H1 (cell line): ENCODE measurements at regions not wholly inside any gene's neighbourhood (a gene's known extent, or its start where the extent isn't known, plus 50 kb on each side); places are given as distances from the start of the nearest gene placed in this dataset.

Experiments
- CTCF ChIA-PET: fragments of 300-600 bp; sonication (Branson Sonifier 250); formaldehyde crosslinking; loops from one replicate; lab custom pipeline; 2021; ENCODE audit not compliant: partially characterized antibody; lab: Charles Lee
- POLR2A ChIA-PET: fragments of 300-600 bp; sonication (Branson Sonifier 250); formaldehyde crosslinking; loops from one replicate; lab custom pipeline; 2021; ENCODE audit warnings: inconsistent platforms; ENCODE audit not compliant: partially characterized antibody; lab: Charles Lee
- DNase-seq, 2 experiments: peaks; one replicate each; pipeline versions ENCODE4 v3.0.0 to v3.0.0-alpha.2; 2010 to 2022; ENCODE audit warnings: low spot score in 2 of 2, low read depth in 1 of 2, mixed read lengths in 1 of 2
- FAIRE-seq: peaks from 2 replicates; lab custom pipeline; 2011; peaks lifted over from hg19 to GRCh38; lab: Jason Lieb, UNC
- H2AFZ ChIP-seq: 2 replicates; pipeline ENCODE4 v1.8.1; 2012; ENCODE audit warnings: low read length, inconsistent platforms
- H2AK5ac ChIP-seq: 2 replicates; pipeline ENCODE4 v1.6.1; 2013; ENCODE audit warnings: low read depth, low read length
- H2BK120ac ChIP-seq: replicated peaks from 2 replicates; pipeline ENCODE3; 2013; ENCODE audit warnings: low read depth, low read length, inconsistent platforms
- H2BK12ac ChIP-seq: 2 replicates; pipeline ENCODE4 v1.6.1; 2013; ENCODE audit warnings: low read depth, low read length
- H2BK15ac ChIP-seq: 2 replicates; pipeline ENCODE4 v1.6.1; 2013; ENCODE audit warnings: low read length
- H2BK20ac ChIP-seq: 2 replicates; pipeline ENCODE4 v1.6.1; 2013; ENCODE audit warnings: low read length
- H2BK5ac ChIP-seq: 2 replicates; pipeline ENCODE4 v1.6.1; 2013; ENCODE audit warnings: low read depth, low read length
- H3K14ac ChIP-seq: 2 replicates; pipeline ENCODE4 v1.6.1; 2013; ENCODE audit warnings: inconsistent platforms; ENCODE audit not compliant: insufficient read length
- H3K18ac ChIP-seq: 2 replicates; pipeline ENCODE4 v1.6.1; 2013; ENCODE audit warnings: low read length; ENCODE audit errors: extremely low read depth
- H3K23ac ChIP-seq: 2 replicates; pipeline ENCODE4 v1.6.1; 2013; ENCODE audit warnings: inconsistent platforms; ENCODE audit not compliant: insufficient read length
- H3K23me2 ChIP-seq: 2 replicates; pipeline ENCODE4 v1.6.1; 2013; ENCODE audit warnings: low read depth, low read length
- H3K27ac ChIP-seq: 2 replicates; pipeline ENCODE4 v1.6.1; 2011; ENCODE audit warnings: low read depth, low read length, inconsistent platforms
- H3K27me3 ChIP-seq, 4 experiments: replicated peaks in 1 of 4; 1 replicate in 1 of 4; 2 replicates in 3 of 4; pipeline versions ENCODE4 v1.6.1 to v1.8.1; 2011 to 2013; ENCODE audit warnings: low read length in 3 of 4, mild to moderate bottlenecking in 3 of 4, inconsistent platforms in 2 of 4, mixed read lengths in 2 of 4, moderate library complexity in 1 of 4; ENCODE audit not compliant: control insufficient read depth in 3 of 4, insufficient read depth in 3 of 4; ENCODE audit errors: extremely low read depth in 1 of 4
- H3K36me3 ChIP-seq, 4 experiments: 2 replicates each; pipeline versions ENCODE4 v1.6.1 to v1.8.1; 2011 to 2013; ENCODE audit warnings: mild to moderate bottlenecking in 4 of 4, low read length in 3 of 4, moderate library complexity in 2 of 4, control low read depth in 1 of 4, inconsistent platforms in 1 of 4; ENCODE audit not compliant: insufficient read depth in 4 of 4, control insufficient read depth in 2 of 4
- H3K4ac ChIP-seq: replicated peaks from 2 replicates; pipeline ENCODE3; 2013; ENCODE audit warnings: low read length, low read depth, mixed read lengths, inconsistent platforms; ENCODE audit not compliant: insufficient read length
- H3K4me1 ChIP-seq, 4 experiments: replicated peaks in 1 of 4; 1 replicate in 1 of 4; 2 replicates in 3 of 4; pipeline versions ENCODE4 v1.6.1 to v1.8.1; 2011 to 2013; ENCODE audit warnings: low read length in 3 of 4, inconsistent platforms in 2 of 4, mixed read lengths in 1 of 4; ENCODE audit not compliant: insufficient read depth in 4 of 4, control insufficient read depth in 3 of 4
- H3K4me2 ChIP-seq, 2 experiments: 2 replicates each; pipeline versions ENCODE4 v1.6.1 to v1.8.1; 2011 to 2013; ENCODE audit warnings: low read depth in 2 of 2, low read length in 2 of 2, control low read depth in 1 of 2, inconsistent platforms in 1 of 2, mild to moderate bottlenecking in 1 of 2; ENCODE audit not compliant: insufficient read depth in 1 of 2
- H3K4me3 ChIP-seq, 4 experiments: fragments of 200-600, 300-600 bp in 1 of 4; sonication (generic), shearing (Covaris generic), sonication (Bioruptor Twin) in 1 of 4; 2 replicates each; pipeline versions ENCODE4 v1.5.1 to v1.8.1; 2011 to 2016; ENCODE audit warnings: low read length in 4 of 4, low read depth in 3 of 4, control low read depth in 2 of 4, inconsistent platforms in 2 of 4, mild to moderate bottlenecking in 2 of 4, mixed read lengths in 1 of 4, moderate library complexity in 1 of 4; ENCODE audit not compliant: insufficient read depth in 2 of 4; ENCODE audit errors: extremely low read depth in 1 of 4
- H3K56ac ChIP-seq: replicated peaks from 2 replicates; pipeline ENCODE3; 2013; ENCODE audit warnings: low read depth, mild to moderate bottlenecking, mixed read lengths, low read length, inconsistent platforms; ENCODE audit not compliant: insufficient read length
- H3K79me1 ChIP-seq: 2 replicates; pipeline ENCODE4 v1.6.1; 2013; ENCODE audit warnings: low read depth, low read length, control low read depth
- H3K79me2 ChIP-seq, 2 experiments: 2 replicates each; pipeline versions ENCODE4 v1.6.1 to v1.8.1; 2012 to 2013; ENCODE audit warnings: low read length in 2 of 2, mild to moderate bottlenecking in 2 of 2, inconsistent platforms in 1 of 2; ENCODE audit not compliant: insufficient read depth in 2 of 2, control insufficient read depth in 1 of 2
- H3K9ac ChIP-seq, 4 experiments: replicated peaks in 1 of 4; 1 replicate in 1 of 4; 2 replicates in 3 of 4; pipeline versions ENCODE4 v1.6.1 to v1.8.1; 2011 to 2013; ENCODE audit warnings: low read depth in 3 of 4, low read length in 3 of 4, control low read depth in 2 of 4, mild to moderate bottlenecking in 2 of 4, moderate library complexity in 2 of 4, inconsistent platforms in 1 of 4; ENCODE audit errors: extremely low read depth in 1 of 4
- H3K9me3 ChIP-seq, 2 experiments: 2 replicates each; pipeline versions ENCODE4 v1.6.1 to v1.8.1; 2012 to 2013; ENCODE audit warnings: mild to moderate bottlenecking in 2 of 2, moderate library complexity in 2 of 2, control low read depth in 1 of 2, inconsistent platforms in 1 of 2, low read depth in 1 of 2, low read length in 1 of 2, mixed read lengths in 1 of 2; ENCODE audit not compliant: insufficient read depth in 2 of 2
- H4K20me1 ChIP-seq, 2 experiments: replicated peaks in 1 of 2; 2 replicates each; pipeline versions ENCODE3 to v1.8.1; 2011 to 2013; ENCODE audit warnings: inconsistent platforms in 2 of 2, low read length in 2 of 2, mild to moderate bottlenecking in 1 of 2; ENCODE audit not compliant: insufficient read depth in 2 of 2, control insufficient read depth in 1 of 2
- H4K5ac ChIP-seq: 2 replicates; pipeline ENCODE4 v1.6.1; 2013; ENCODE audit warnings: low read length, low read depth, mixed read lengths, inconsistent platforms; ENCODE audit not compliant: insufficient read length
- H4K8ac ChIP-seq: 2 replicates; pipeline ENCODE4 v1.8.0; 2013; ENCODE audit warnings: mild to moderate bottlenecking, moderate library complexity, low read length, inconsistent platforms; ENCODE audit not compliant: insufficient read depth; ENCODE audit errors: extremely low read depth
- H4K91ac ChIP-seq: replicated peaks from 2 replicates; pipeline ENCODE3; 2013; ENCODE audit warnings: low read length, mixed read lengths, inconsistent platforms; ENCODE audit not compliant: insufficient read length
- ATF2 ChIP-seq: IDR thresholded peaks from 2 replicates; pipeline ENCODE4 v1.6.1; 2012; ENCODE audit warnings: low read length, inconsistent platforms
- CBX5 ChIP-seq: fragments of 300-800, 300-1000 bp; sonication (generic); IDR thresholded peaks from 2 replicates; pipeline ENCODE4 v1.7.1; 2016; ENCODE audit warnings: antibody characterized with exemption, low read length, low read depth
- CBX8 ChIP-seq: fragments of 300-800, 300-1000 bp; sonication (generic); IDR thresholded peaks from 2 replicates; pipeline ENCODE4 v1.7.1; 2016; ENCODE audit warnings: low read depth, low read length, borderline replicate concordance
- EGR1 ChIP-seq: IDR thresholded peaks from 2 replicates; pipeline ENCODE4 v1.6.1; 2011; ENCODE audit warnings: low read depth, low read length, borderline replicate concordance
- KDM4A ChIP-seq: IDR thresholded peaks from one replicate; pipeline ENCODE4 v1.7.1; 2012; ENCODE audit warnings: low read depth, mild to moderate bottlenecking, moderate library complexity, low read length, inconsistent platforms; ENCODE audit not compliant: severe bottlenecking
- MAX ChIP-seq: IDR thresholded peaks from 2 replicates; pipeline ENCODE4 v1.6.1; 2012; ENCODE audit warnings: inconsistent platforms
- NANOG ChIP-seq: IDR thresholded peaks from 2 replicates; pipeline ENCODE4 v1.6.1; 2011; ENCODE audit warnings: low read length, low read depth, mild to moderate bottlenecking, inconsistent platforms; ENCODE audit not compliant: insufficient read depth, poor library complexity, severe bottlenecking
- PHF8 ChIP-seq: fragments of 200-600 bp; sonication (generic); conservative IDR thresholded peaks from 2 replicates; pipeline ENCODE4 v1.7.1; 2012; ENCODE audit warnings: low read depth, mild to moderate bottlenecking, inconsistent platforms, low read length, moderate library complexity
- SIX5 ChIP-seq: IDR thresholded peaks from 2 replicates; pipeline ENCODE4 v1.6.1; 2011; ENCODE audit warnings: mild to moderate bottlenecking, low read depth, low read length
- SP2 ChIP-seq: IDR thresholded peaks from 2 replicates; pipeline ENCODE4 v1.6.1; 2012; ENCODE audit warnings: mild to moderate bottlenecking, low read length, inconsistent platforms
- TAF1 ChIP-seq: IDR thresholded peaks from 2 replicates; pipeline ENCODE4 v1.6.1; 2011; ENCODE audit warnings: mild to moderate bottlenecking, low read depth, low read length
- ZNF274 ChIP-seq: IDR thresholded peaks from 2 replicates; pipeline ENCODE4 v1.7.0; 2012; ENCODE audit warnings: low read length, borderline replicate concordance; ENCODE audit errors: extremely low read depth
- WGBS, 2 experiments: shearing (Covaris generic) in 1 of 2; methylation state at CpG; one replicate each; pipeline versions ENCODE4 v1.1.6 to v1.1.7; 2013 to 2015; ENCODE audit warnings: low lambda C conversion rate in 2 of 2, mixed read lengths in 2 of 2, inconsistent platforms in 1 of 2, low coverage in 1 of 2, missing lambda C conversion rate in 1 of 2; ENCODE audit not compliant: insufficient replicate concordance in 2 of 2, insufficient coverage in 1 of 2, insufficient read length in 1 of 2; ENCODE audit errors: extremely low coverage in 1 of 2, missing lambda C conversion rate in 1 of 2; 5-methylcytosine and 5-hydroxymethylcytosine counted together
- TF ChIP-seq, protein P1 (sequence below): IDR thresholded peaks from 2 replicates; pipeline ENCODE4 v1.6.1; 2012; ENCODE audit warnings: inconsistent platforms

DNA sequence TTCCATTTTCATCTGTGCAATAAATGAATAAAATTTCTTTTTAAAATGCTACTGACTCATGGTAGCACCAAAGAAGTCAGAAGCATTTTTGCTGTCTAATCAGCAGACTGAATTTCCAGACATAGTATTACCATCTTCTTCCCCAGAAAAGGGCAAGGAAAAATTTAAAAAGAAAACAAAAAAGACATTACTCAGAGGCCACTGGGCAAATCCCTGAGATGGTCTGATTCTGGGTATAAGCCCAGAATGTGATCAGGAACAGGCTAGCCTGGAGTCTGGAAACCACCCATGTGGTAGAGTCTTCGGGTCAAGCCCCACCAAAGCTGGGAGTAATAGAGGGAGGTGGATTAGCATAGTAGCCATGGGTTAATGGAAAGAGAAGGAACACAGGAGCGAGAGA, 342.8 kb downstream of the FBXW7 start:
- Histone ChIP-seq H3K4ac (no peak overlapping the region), H2BK15ac (no peak overlapping the region), H3K23ac (no peak overlapping the region), H3K9ac (no peak overlapping the region), H3K56ac (no peak overlapping the region), H2BK5ac (no peak overlapping the region), H3K18ac (no peak overlapping the region), H4K5ac (no peak overlapping the region), H4K8ac (no peak overlapping the region), H3K27ac (no peak overlapping the region), H3K4me2 (no peak overlapping the region), H3K14ac (no peak overlapping the region), H2BK120ac (no peak overlapping the region), H2BK20ac (no peak overlapping the region), H3K4me3 (no peak overlapping the region), H2AFZ (no peak overlapping the region), H2AK5ac (no peak overlapping the region), H3K23me2 (no peaks in the 10 kb centered on the region), H3K9me3 (no peaks in the 10 kb centered on the region), H4K20me1 (no peaks in the 10 kb centered on the region), H3K79me2 (no peaks in the 10 kb centered on the region), H4K91ac (no peak overlapping the region), H3K27me3 (no peaks in the 10 kb centered on the region), H3K36me3 (no peaks in the 10 kb centered on the region), H3K79me1 (no peaks in the 10 kb centered on the region), H3K4me1 (no peaks in the 10 kb centered on the region), H2BK12ac (no peak overlapping the region)
- ChIA-PET CTCF (no interaction called here), POLR2A (no interaction called here)
- DNase-seq: no peak
- no peak for FAIRE-seq
- 88% methylated on average over 2 of the region's 2 CpGs; no CpG with 5 or more reads in 1 of the 2 experiments for WGBS, 2 experiments
- TF ChIP-seq EGR1: no peak
- no peak for TF ChIP-seq MAX
- no peak for TF ChIP-seq ZNF274
- TF ChIP-seq SIX5: no peak
- TF ChIP-seq SP2: no peak
- TF ChIP-seq CBX5: no peak
- TF ChIP-seq PHF8: no peak
- TF ChIP-seq NANOG: no peak
- TF ChIP-seq CBX8: no peak
- no peak for TF ChIP-seq KDM4A
- no peak for TF ChIP-seq TAF1
- TF ChIP-seq, protein P1, sequence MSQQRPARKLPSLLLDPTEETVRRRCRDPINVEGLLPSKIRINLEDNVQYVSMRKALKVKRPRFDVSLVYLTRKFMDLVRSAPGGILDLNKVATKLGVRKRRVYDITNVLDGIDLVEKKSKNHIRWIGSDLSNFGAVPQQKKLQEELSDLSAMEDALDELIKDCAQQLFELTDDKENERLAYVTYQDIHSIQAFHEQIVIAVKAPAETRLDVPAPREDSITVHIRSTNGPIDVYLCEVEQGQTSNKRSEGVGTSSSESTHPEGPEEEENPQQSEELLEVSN: no peak
- no peak for TF ChIP-seq ATF2
